Ishikawa (cell line): ENCODE measurements at regions not wholly inside any gene's neighbourhood (a gene's known extent, or its start where the extent isn't known, plus 50 kb on each side); places are given as distances from the start of the nearest gene placed in this dataset.

Experiments
- CEBPB ChIP-seq: IDR thresholded peaks from 2 replicates; pipeline ENCODE4 v1.6.1; 2012
- CREB1 ChIP-seq: IDR thresholded peaks from 2 replicates; pipeline ENCODE4 v1.6.1; 2012; ENCODE audit warnings: low read depth
- EGR1 ChIP-seq: IDR thresholded peaks from 2 replicates; pipeline ENCODE4 v1.6.1; 2012
- EP300 ChIP-seq: IDR thresholded peaks from 2 replicates; pipeline ENCODE4 v1.6.1; 2012; ENCODE audit warnings: borderline replicate concordance
- FOXM1 ChIP-seq: IDR thresholded peaks from 2 replicates; pipeline ENCODE4 v1.6.1; 2012; ENCODE audit warnings: low read depth, borderline replicate concordance
- MAX ChIP-seq: IDR thresholded peaks from 2 replicates; pipeline ENCODE4 v1.6.1; 2012
- NFIC ChIP-seq: IDR thresholded peaks from 2 replicates; pipeline ENCODE4 v1.6.1; 2012
- RAD21 ChIP-seq: IDR thresholded peaks from 2 replicates; pipeline ENCODE4 v1.6.1; 2012; ENCODE audit warnings: low read depth
- REST ChIP-seq: IDR thresholded peaks from 2 replicates; pipeline ENCODE4 v1.6.1; 2012; ENCODE audit warnings: low read depth, mild to moderate bottlenecking
- TAF1 ChIP-seq: IDR thresholded peaks from 2 replicates; pipeline ENCODE4 v1.6.1; 2012; ENCODE audit warnings: low read depth, mild to moderate bottlenecking
- TEAD4 ChIP-seq: IDR thresholded peaks from 2 replicates; pipeline ENCODE4 v1.6.1; 2012
- USF1 ChIP-seq: IDR thresholded peaks from 2 replicates; pipeline ENCODE4 v1.6.1; 2012
- YY1 ChIP-seq: IDR thresholded peaks from 2 replicates; pipeline ENCODE4 v1.6.1; 2012; ENCODE audit warnings: low read depth

- TF ChIP-seq CEBPB, result no peak
- no peak for TF ChIP-seq MAX
- TF ChIP-seq EP300, result no peak
- TF ChIP-seq USF1, result no peak
- no peak for TF ChIP-seq FOXM1
- TF ChIP-seq TAF1, result no peak
- no peak for TF ChIP-seq TEAD4
- no peak for TF ChIP-seq RAD21
- no peak for TF ChIP-seq REST
- TF ChIP-seq YY1, result no peak
- no peak for TF ChIP-seq CREB1
- no peak for TF ChIP-seq NFIC
- no peak for TF ChIP-seq EGR1
Measured at GRCh38 chr14:71388336-71388735, 481.1 kb downstream of the PCNX1 start.
